WTC11 (cell line): ENCODE measurements at regions not wholly inside any gene's neighbourhood (a gene's known extent, or its start where the extent isn't known, plus 50 kb on each side); places are given as distances from the start of the nearest gene placed in this dataset.

Experiments used
- ATF3 ChIP-seq: sonication (generic); formaldehyde crosslinking; conservative IDR thresholded peaks from 2 replicates; pipeline ENCODE4 v1.8.1; 2022; ENCODE audit warnings: mild to moderate bottlenecking, missing genetic modification reagents
- CREB1 ChIP-seq: sonication (generic); formaldehyde crosslinking; IDR thresholded peaks from 2 replicates; pipeline ENCODE4 v1.8.0; 2023; ENCODE audit warnings: mild to moderate bottlenecking, missing genetic modification reagents
- ETV6 ChIP-seq: sonication (generic); formaldehyde crosslinking; IDR thresholded peaks from 2 replicates; pipeline ENCODE4 v1.8.1; 2022; ENCODE audit warnings: mild to moderate bottlenecking, missing genetic modification reagents
- JUN ChIP-seq: sonication (generic); formaldehyde crosslinking; IDR thresholded peaks from 2 replicates; pipeline ENCODE4 v1.8.0; 2023; ENCODE audit warnings: mild to moderate bottlenecking, missing genetic modification reagents
- NFYB ChIP-seq: sonication (generic); formaldehyde crosslinking; conservative IDR thresholded peaks from 2 replicates; pipeline ENCODE4 v1.8.0; 2022; ENCODE audit warnings: low read depth, missing genetic modification reagents
- SP1 ChIP-seq: sonication (generic); formaldehyde crosslinking; conservative IDR thresholded peaks from 2 replicates; pipeline ENCODE4 v1.8.1; 2022; ENCODE audit warnings: missing genetic modification reagents
- TCF7 ChIP-seq: sonication (generic); formaldehyde crosslinking; IDR thresholded peaks from 2 replicates; pipeline ENCODE4 v1.8.0; 2022; ENCODE audit warnings: mild to moderate bottlenecking, low read depth, missing genetic modification reagents, moderate library complexity
- TF ChIP-seq, protein P1 (sequence below): fragments of 200-600 bp; IDR thresholded peaks from 2 replicates; pipeline ENCODE4 v1.8.0; 2022; ENCODE audit warnings: antibody characterized with exemption
- TF ChIP-seq, protein P2 (sequence below): sonication (generic); formaldehyde crosslinking; IDR thresholded peaks from 2 replicates; pipeline ENCODE4 v1.8.1; 2023; ENCODE audit warnings: mild to moderate bottlenecking, missing genetic modification reagents, moderate library complexity
- TF ChIP-seq, protein P3 (sequence below): sonication (generic); formaldehyde crosslinking; IDR thresholded peaks from 2 replicates; pipeline ENCODE4 v1.8.0; 2022; ENCODE audit warnings: mild to moderate bottlenecking, missing genetic modification reagents

DNA sequence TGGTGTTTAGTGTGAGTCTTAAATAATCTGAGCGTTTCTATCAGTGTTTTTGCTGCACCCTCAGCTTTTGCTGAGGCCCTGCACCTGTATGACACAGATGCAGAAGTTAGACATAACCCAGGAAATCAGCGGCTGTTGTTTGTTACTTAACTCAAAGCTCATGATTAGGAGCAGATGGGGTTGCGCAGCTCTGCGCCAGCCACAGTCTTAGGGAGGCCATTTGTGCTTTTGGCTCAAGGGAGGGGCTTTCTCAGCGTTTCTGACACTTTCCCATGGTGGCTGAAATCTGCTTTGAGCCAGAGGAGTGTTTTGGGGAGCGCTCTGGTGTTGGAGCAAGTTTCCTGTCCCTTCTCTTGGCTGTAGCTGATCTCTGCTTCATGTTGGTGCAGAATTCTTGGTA is 433.8 kb downstream of the NAF1 start:
- TF ChIP-seq CREB1 (CRISPR knock-in tag) (no peak), ETV6 (no peak), NFYB (no peak), SP1 (CRISPR knock-in tag) (no peak), TCF7 (no peak), ATF3 (CRISPR knock-in tag) (no peak), JUN (CRISPR knock-in tag) (no peak)
- TF ChIP-seq, protein P1, sequence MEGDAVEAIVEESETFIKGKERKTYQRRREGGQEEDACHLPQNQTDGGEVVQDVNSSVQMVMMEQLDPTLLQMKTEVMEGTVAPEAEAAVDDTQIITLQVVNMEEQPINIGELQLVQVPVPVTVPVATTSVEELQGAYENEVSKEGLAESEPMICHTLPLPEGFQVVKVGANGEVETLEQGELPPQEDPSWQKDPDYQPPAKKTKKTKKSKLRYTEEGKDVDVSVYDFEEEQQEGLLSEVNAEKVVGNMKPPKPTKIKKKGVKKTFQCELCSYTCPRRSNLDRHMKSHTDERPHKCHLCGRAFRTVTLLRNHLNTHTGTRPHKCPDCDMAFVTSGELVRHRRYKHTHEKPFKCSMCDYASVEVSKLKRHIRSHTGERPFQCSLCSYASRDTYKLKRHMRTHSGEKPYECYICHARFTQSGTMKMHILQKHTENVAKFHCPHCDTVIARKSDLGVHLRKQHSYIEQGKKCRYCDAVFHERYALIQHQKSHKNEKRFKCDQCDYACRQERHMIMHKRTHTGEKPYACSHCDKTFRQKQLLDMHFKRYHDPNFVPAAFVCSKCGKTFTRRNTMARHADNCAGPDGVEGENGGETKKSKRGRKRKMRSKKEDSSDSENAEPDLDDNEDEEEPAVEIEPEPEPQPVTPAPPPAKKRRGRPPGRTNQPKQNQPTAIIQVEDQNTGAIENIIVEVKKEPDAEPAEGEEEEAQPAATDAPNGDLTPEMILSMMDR: no peak
- TF ChIP-seq, protein P2, sequence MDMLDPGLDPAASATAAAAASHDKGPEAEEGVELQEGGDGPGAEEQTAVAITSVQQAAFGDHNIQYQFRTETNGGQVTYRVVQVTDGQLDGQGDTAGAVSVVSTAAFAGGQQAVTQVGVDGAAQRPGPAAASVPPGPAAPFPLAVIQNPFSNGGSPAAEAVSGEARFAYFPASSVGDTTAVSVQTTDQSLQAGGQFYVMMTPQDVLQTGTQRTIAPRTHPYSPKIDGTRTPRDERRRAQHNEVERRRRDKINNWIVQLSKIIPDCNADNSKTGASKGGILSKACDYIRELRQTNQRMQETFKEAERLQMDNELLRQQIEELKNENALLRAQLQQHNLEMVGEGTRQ (CRISPR knock-in tag): no peak
- TF ChIP-seq, protein P3, sequence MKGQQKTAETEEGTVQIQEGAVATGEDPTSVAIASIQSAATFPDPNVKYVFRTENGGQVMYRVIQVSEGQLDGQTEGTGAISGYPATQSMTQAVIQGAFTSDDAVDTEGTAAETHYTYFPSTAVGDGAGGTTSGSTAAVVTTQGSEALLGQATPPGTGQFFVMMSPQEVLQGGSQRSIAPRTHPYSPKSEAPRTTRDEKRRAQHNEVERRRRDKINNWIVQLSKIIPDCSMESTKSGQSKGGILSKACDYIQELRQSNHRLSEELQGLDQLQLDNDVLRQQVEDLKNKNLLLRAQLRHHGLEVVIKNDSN (CRISPR knock-in tag): no peak
